ENCODE measurements at regions not wholly inside any gene's neighbourhood (a gene's known extent, or its start where the extent isn't known, plus 50 kb on each side); places are given as distances from the start of the nearest gene placed in this dataset.
"Not testable (repeated sequence)": the region's sequence is repeated elsewhere in the genome, so short reads cannot be mapped to it uniquely, and the experiment has no call there.

DNA sequence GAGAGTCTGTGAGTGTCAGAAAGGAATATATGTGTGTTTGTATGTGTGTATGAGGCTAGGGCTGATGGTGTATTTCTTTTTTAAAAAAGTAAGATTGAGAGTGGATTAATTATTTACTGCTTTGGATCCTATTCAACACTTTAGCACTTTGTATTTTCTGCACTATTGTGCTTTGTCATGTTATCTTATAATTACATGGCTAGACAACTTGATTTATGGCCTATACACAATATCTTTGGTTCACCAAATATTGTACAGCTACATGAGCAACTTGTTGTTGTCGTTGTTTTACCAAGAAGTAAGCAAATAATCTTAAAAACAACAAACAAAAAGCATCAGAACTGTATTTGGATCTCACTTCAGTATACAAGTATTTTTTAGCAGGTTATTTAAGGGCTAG is 84.6 kb upstream of the TBX18 start:
- TF ChIP-seq, protein P1, sequence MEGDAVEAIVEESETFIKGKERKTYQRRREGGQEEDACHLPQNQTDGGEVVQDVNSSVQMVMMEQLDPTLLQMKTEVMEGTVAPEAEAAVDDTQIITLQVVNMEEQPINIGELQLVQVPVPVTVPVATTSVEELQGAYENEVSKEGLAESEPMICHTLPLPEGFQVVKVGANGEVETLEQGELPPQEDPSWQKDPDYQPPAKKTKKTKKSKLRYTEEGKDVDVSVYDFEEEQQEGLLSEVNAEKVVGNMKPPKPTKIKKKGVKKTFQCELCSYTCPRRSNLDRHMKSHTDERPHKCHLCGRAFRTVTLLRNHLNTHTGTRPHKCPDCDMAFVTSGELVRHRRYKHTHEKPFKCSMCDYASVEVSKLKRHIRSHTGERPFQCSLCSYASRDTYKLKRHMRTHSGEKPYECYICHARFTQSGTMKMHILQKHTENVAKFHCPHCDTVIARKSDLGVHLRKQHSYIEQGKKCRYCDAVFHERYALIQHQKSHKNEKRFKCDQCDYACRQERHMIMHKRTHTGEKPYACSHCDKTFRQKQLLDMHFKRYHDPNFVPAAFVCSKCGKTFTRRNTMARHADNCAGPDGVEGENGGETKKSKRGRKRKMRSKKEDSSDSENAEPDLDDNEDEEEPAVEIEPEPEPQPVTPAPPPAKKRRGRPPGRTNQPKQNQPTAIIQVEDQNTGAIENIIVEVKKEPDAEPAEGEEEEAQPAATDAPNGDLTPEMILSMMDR (conservative IDR thresholded peaks at IDR 0.05; ENCODE audit: low read length): no peak
- DNase-seq (ENCODE audit: low read depth): no peak
- no peak overlapping the region for H3K4me3 ChIP-seq (ENCODE audit: low read length)

DNA sequence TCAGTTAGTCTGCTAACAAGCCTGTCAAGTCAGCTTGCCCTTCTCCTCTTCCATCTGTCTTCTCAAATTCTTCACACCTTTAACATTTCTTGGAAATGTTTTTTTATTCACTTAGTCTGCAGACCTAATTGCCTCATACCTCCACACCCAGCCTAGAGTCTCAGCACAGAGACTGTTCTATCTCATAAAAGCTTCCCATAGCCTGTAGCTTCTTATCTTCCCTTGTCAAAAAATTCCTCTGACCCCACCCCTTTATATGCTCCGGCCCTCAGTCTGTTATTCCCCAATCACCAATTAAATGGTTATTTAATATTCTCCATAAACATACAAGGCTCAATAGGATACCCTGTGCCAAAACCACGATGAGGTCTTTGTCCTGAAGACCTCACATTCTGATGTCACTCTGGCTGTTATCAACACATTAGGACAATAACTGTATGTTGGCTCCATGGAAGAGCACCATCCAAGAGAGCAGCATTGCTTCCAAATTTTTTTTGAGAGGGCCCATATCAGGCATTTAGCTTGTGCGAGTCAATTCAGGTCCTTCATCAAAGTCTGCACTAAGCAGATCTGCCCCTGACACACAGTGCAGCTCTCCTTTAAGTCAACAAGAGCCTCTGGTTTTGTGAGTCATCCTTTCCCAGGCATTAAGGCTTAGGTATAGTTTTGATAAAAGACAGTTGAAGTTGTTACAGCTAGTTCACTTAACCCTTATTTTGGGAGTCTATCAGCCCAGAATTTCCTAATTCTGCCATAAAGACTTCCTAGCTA is 83.2 kb upstream of the TBX18 start:
- TF ChIP-seq, protein P1 (conservative IDR thresholded peaks at IDR 0.05; ENCODE audit: low read length): no peak
- H3K4me3 ChIP-seq (ENCODE audit: low read length): no peak overlapping the region
- no peak for DNase-seq (ENCODE audit: low read depth)

DNA sequence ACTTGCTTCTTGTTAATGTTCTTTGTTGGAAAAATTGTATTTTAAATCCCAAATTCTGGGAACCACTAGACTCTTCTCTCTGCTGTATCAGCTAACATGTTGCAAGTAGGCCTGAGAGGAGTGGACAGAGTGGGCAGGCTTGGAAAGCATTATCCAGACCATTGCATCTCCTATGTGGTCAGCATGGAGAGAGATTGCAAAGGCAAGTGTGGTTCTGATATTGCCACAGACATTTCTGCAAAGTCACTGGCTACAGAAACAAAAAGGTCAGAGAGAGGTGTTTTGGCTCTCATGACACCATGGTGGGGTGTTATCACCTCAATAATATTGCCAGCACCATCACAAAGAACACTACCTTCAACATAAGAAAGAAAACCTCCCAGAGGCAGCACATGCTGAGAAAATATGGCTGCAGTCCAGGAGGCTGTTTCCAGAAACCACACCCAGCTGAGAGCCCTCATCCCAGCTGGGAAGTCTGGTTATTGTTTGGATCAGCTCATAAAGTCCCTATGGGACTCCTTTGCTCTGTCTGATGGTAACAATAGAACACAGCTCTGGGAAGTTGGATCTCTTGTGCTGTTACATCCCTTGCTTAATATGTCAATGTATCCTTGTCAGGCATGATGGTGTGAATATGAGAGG is 78.2 kb upstream of the TBX18 start:
- TF ChIP-seq, protein P1 (conservative IDR thresholded peaks at IDR 0.05; ENCODE audit: low read length): no peak
- peak; percentile 18 for DNase-seq (ENCODE audit: low read depth)

DNA sequence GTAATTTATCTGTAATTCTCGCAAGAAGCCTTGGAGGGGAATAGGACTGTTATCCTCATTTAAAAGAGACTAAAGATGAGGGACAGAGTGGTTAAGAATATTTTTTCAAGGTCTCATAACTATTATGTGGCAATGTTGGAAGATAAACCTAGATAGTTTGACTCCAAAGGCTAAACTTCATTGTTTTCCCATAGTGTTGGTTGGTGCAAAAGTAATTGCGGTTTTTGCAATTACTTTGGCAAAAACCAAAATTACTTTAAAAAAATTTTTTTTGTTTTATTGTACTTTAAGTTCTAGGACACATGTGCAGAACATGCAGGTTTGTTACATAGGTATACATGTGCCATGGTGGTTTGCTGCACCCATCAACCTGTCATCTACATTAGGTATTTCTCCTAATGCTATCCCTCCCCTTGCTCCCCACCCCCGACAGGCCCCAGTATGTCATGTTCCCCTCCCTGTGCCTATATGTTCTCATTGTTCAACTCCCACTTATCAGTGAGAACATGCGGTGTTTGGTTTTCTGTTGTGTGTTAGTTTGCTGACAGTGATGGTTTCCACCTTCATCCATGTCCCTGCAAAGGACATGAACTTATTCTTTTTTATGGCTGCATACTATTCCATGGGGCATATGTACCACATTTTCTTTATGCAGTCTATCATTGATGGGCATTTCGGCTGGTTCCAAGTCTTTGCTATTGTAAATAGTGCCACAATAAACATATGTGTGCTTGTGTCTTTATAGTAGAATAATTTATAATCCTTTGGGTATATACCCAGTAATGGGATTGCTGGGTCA is 72.9 kb upstream of the TBX18 start:
- not testable (repeated sequence) for H3K4me3 ChIP-seq (ENCODE audit: low read length); DNase-seq (ENCODE audit: low read depth)

More for the DNA sequence above, 78.2 kb upstream of the TBX18 start:
- no peak overlapping the region for H3K4me3 ChIP-seq (ENCODE audit: low read length)

DNA sequence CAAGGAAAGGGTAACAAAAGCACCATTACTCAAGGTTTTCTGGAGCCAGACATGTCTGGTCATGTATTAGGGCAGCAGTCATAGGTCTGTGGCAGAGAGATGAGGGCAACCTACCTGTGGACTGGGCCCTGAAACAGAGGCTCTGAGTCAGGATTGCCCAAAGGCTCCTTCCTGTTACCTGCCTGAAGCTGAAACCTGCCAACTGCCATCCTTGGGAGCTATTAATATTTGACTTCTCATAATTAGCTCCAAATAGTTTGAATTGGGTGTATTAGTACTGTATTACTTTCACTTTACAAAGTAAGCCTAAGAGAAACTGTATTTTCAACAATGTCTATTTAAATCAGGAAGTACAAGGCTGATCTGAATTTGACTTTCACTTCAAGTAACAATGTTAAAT is 72.0 kb upstream of the TBX18 start:
- no peak for DNase-seq (ENCODE audit: low read depth)
- TF ChIP-seq, protein P1 (conservative IDR thresholded peaks at IDR 0.05; ENCODE audit: low read length): no peak
- no peak overlapping the region for H3K4me3 ChIP-seq (ENCODE audit: low read length)

DNA sequence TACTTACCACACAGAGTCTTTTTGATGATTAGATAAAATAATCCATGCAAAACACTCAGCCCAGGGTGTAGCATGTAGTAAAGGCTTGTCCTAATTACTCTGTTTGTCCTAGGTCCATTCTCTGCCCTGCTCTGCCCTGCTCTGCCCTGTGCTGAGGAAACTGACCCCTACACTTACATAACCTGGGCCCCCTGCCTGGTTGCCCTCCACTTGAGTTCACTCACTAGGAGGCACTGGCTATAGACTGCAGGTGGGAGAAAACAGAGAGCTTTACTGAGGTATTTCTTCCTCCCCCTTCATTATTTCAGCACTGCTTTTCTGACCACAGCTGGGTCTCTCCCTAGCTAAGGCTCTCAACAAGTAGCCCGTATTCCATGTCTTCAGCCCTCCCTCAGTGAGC is 70.9 kb upstream of the TBX18 start:
- TF ChIP-seq, protein P1 (conservative IDR thresholded peaks at IDR 0.05; ENCODE audit: low read length): no peak
- no peak for DNase-seq (ENCODE audit: low read depth)
- H3K4me3 ChIP-seq (ENCODE audit: low read length): no peak overlapping the region

DNA sequence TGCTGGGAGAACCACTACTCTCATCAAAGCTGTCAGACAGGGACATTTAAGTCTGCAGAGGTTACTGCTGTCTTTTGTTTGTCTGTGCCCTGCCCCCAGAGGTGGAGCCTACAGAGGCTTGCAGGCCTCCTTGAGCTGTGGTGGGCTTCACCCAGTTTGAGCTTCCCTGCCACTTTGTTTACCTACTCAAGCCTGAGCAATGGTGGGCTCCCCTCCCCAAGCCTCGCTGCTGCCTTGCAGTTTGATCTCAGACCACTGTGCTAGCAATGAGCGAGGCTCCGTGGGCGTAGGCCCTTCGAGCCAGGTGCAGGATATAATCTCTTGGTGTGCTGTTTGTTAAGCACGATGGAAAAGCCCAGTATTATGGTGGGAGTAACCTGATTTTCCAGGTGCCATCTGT is 67.5 kb upstream of the TBX18 start:
- H3K4me3 ChIP-seq (ENCODE audit: low read length); DNase-seq (ENCODE audit: low read depth): not testable (repeated sequence)

DNA sequence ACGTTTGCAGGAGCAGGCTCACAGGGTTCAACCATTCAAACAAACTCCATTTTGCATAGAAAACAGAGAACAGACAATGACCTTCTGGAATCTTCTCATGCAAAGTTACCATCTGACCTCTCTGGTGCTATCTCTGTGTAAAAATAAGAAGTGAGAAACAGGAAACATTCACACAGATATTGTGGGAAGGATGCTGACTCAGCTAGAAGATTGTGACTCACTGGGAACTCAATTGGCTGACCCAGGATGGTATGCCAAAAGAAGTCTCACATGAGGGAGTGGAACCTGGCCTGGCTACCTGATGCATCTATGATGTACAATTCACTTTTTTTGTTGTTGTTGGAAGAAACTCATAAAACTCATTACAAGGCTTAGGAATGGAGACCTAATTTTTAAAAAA is 61.1 kb upstream of the TBX18 start:
- TF ChIP-seq, protein P1 (conservative IDR thresholded peaks at IDR 0.05; ENCODE audit: low read length): no peak
- DNase-seq (ENCODE audit: low read depth): peak; percentile 23

DNA sequence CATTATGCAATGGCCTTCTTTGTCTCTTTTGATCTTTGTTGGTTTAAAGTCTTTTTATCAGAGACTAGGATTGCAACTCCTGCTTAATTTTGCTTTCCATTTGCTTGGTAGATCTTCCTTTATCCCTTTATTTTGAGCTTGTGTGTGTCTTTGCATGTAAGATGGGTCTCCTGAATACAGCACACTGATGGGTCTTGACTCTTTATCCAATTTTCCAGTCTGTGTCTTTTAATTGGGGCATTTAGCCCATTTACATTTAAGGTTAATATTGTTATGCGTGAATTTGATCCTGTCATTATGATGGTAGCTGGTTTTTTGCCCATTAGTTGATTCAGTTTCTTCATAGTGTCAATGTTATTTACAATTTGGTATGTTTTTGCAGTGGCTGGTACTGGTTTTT is 56.9 kb upstream of the TBX18 start:
- H3K4me3 ChIP-seq (ENCODE audit: low read length); DNase-seq (ENCODE audit: low read depth): not testable (repeated sequence)

More for the DNA sequence above, 61.1 kb upstream of the TBX18 start:
- H3K4me3 ChIP-seq (ENCODE audit: low read length): no peak overlapping the region
